SH-SY5Y (cell line): ENCODE measurements at regions not wholly inside any gene's neighbourhood (a gene's known extent, or its start where the extent isn't known, plus 50 kb on each side); places are given as distances from the start of the nearest gene placed in this dataset.

Experiments used
- GATA2 ChIP-seq: IDR thresholded peaks from 2 replicates; pipeline ENCODE4 v1.6.1; 2011; ENCODE audit warnings: mild to moderate bottlenecking, low read depth, low read length
- GATA3 ChIP-seq: IDR thresholded peaks from 2 replicates; pipeline ENCODE4 v1.6.1; 2011; ENCODE audit warnings: low read depth, mild to moderate bottlenecking, low read length, moderate library complexity

- TF ChIP-seq GATA2, result no peak
- no peak for TF ChIP-seq GATA3
Observed at GRCh38 chr9:118165451-118165850, 461.2 kb downstream of the TLR4 start.
